ENCODE measurements at regions not wholly inside any gene's neighbourhood (a gene's known extent, or its start where the extent isn't known, plus 50 kb on each side); places are given as distances from the start of the nearest gene placed in this dataset.

DNA sequence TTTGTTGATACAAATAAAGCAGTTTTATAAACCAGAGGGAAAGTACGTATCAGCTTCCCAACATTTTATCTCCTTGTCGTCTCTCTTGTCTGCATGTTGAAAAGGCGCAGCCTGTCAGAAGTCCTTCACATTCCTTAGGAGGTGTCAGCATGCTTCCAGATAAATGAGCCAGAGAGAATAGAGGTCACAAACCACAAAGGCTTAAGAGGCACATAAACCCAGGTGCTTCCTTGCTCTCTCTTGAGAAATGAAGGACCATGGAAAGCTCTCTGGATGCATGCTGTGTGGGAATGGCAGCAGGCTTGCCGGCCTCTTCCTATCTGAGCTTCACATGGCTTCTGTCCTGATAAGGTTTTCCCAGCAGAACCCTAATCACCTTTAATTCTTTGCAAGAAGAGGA lies 448.5 kb downstream of the XPNPEP1 start:
- DNase-seq: no peak

GRCh38 chr10:109474261-109474660 lies 449.1 kb downstream of the XPNPEP1 start:
- no peak for DNase-seq

- no peak for DNase-seq
These were observed 455.8 kb downstream of the XPNPEP1 start for GRCh38 chr10:109467551-109467950.

DNA sequence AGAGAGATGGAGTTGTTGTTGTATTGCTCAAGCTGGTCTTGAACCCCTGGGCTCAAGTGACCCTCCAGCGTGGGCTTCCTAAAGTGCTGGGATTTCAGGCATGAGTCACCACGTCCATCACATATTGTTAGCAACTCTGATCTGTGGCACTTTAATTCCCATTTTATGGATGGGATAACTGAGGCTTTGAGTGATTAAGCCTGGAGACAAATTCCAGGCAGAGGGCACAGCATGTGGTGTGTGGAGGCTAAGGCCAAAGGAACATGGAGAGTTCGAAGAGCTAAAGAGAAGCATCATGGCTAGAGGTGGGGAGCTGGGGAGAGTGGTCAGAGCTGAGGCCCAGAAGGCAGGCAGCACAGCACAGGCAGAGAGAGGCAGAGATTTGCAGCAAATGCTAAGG lies 458.4 kb downstream of the XPNPEP1 start:
- DNase-seq: no peak

GRCh38 chr10:109457302-109457638 lies 466.0 kb downstream of the XPNPEP1 start:
- no peak for DNase-seq

DNA sequence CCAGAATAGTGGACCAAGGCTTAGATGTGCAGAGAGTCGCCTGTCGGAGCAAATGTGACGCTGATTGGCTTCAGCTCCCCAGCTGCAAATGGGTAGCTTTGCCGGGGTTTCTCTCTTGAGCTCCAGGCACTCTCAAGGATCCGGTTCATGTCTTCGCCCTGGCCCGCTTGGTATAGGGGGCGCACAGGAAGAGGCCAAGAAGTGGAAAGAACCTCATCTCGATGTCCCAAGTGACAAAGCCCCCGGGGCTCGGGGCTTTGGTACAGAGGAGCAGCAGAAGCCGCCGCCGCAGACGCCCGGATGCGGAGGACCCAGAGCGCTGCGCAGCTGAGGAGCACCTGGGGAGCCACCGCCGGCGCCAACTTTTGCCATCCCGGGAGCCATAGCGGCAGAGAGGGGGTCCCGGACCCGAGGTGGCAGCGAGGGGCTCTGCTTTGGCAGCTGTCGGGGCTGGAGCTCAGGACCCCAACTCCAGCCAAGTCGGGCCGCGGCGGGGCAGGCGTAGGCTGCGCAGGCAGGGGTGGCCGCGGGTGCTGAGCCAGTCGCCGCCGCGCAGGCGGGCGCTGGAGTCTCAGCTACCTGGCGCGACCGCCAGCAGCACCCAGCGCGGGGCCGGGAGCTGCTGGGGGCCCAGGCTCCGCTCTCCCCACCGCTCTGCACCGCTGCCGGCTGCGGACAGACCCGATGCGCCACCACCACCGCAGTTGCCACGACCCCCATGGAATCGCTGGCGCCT lies 466.6 kb downstream of the XPNPEP1 start:
- no peak for DNase-seq

- no peak for DNase-seq
These were observed 468.6 kb downstream of the XPNPEP1 start for GRCh38 chr10:109454691-109455090.

GRCh38 chr10:109451879-109452278 lies 471.4 kb downstream of the XPNPEP1 start:
- no peak for DNase-seq

DNA sequence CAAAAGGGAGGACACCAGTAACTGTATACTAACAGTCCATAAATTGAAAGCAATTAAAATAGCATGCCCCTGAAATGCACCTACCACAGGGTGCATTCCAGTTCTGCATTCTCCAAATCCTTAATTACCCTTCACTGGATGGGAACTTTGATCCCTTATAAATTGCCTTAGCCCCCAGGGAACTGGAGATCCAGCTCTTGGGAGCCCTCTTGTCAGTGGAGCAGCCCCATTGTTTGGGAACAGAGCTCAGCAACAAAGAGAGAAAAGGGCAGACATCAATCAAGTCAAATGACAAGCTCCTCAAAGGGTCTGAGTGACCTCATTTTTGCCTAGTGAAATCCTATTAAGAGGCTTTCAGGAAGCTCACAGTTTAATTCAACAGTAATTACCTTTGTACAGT lies 472.6 kb downstream of the XPNPEP1 start:
- no peak for DNase-seq

GRCh38 chr10:109433434-109433833 lies 489.9 kb downstream of the XPNPEP1 start:
- no peak for DNase-seq

DNA sequence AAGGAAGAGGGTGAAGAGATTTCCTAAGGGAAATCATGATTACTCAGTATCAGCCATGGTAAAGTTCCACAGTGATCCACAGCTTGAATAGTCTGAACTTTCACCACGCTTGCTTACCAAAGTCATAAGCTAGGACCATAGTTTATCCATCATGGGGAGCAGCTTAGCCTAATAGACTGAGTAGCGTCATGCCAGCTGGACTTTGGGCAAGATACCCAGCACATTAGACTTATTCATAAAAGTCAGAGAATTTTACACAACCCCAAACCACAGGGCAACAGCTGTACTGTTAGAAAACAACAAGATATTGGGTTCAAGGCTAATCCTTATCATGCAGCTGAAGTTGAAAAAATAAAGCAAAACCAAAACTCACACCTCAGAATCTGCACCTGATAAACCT lies 491.0 kb downstream of the XPNPEP1 start:
- DNase-seq: no peak

DNA sequence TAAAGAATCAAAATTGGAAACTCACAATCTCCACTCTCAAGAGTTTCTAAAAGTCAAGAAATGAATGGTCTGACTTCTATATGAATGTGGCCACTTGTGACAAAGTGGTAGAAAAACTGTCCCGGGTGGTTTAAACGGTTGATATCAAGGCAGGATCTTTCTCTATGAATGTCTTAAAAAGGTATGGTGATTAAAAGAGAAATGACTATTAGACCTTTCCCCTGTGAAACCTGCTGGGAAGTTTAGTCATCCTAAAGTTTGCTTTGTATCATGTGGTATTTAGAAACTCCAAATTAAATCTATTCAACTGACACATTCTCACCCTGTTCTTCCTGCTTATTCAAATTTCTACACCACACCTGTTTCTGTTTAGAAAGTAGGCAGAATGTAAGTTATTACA lies 492.5 kb downstream of the XPNPEP1 start:
- DNase-seq: no peak

- no peak for DNase-seq
These were observed 493.1 kb downstream of the XPNPEP1 start for GRCh38 chr10:109430043-109430760.

- DNase-seq: no peak
These were observed 494.4 kb downstream of the XPNPEP1 start for GRCh38 chr10:109428775-109429491.

- DNase-seq: no peak
These were observed 495.9 kb downstream of the XPNPEP1 start for GRCh38 chr10:109427411-109427810.

GRCh38 chr10:109426987-109427386 lies 496.3 kb downstream of the XPNPEP1 start:
- no peak for DNase-seq

DNA sequence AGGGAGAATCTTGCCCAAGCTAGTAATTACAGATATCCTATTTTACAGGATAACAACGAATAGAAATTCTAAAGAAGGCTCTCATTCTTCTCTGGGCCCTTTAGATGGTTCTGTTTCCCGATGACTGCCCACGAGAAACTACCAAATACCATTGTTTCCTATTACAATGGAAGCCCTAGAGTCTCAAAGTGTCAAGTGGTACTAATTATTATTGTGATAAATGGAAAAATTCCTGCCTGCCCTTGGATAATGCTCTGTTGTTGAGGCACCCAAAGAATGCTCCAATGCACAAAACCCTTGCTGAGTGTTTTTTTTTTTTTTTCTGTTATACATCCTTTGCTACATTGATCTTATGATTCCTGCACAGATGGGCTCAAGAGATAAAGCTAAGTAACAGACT lies 504.5 kb downstream of the XPNPEP1 start:
- DNase-seq: no peak

DNA sequence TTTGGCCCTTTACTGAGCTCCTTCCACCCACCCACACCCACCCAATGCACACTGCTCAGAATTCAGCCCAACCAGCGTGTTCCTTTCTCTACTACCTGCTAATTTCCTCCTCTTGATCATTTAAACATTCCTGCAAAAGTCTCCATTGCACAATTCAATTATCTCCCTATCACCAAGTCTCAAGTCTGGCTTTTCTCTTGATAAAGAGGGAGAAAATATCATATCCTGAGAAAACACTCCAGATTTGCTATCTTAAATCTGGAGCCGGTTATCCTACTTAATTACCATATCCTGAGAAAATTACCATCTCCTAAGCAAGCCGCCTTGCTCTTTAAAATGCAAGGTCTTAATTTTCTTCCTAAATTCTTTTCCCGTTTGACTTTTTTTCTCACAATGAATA lies 505.5 kb downstream of the XPNPEP1 start:
- DNase-seq: no peak

DNA sequence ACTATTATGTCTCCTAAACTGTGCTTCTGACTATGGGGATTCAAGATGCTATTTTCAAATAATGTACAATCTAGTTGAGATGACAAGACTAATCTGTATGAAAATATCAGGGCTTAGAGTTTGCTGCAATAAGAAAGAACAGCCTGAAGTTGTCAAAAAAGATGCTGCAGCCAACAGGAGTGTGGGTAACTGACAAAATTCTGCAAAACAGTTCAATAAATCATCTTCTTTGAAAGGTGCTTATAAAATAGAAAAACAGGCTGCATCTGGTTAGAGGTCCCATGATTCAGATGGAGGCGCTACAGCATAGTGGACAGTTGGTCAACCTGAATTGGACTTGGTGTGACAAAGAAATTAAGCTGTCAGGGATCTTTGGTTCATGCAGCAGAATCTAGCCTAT lies 511.0 kb downstream of the XPNPEP1 start:
- no peak for DNase-seq

GRCh38 chr10:109411917-109412316 lies 511.4 kb downstream of the XPNPEP1 start:
- DNase-seq: no peak

- no peak for DNase-seq
These were observed 518.0 kb downstream of the XPNPEP1 start for GRCh38 chr10:109405338-109405737.

GRCh38 chr10:109403551-109403950 lies 519.8 kb downstream of the XPNPEP1 start:
- DNase-seq: no peak

DNA sequence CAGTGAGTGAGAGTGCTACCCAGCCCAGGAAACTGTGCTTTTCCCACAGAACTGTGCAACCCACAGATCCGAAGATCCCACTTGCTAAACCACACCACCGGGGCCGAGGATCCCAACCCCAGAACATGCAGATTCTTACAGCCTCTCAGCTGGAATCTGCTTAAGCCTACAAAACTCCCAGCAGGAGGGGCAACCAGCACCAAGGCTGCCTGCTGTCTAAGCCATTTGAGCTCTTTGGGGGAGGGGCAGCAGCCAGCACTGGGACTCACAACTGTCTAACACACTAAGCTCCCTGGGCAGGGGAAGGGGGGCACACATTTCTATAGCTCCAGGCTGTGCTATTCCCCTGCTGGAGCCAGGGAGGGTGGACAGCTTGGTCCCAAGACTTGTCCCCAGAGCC lies 529.9 kb downstream of the XPNPEP1 start:
- DNase-seq: no peak

DNA sequence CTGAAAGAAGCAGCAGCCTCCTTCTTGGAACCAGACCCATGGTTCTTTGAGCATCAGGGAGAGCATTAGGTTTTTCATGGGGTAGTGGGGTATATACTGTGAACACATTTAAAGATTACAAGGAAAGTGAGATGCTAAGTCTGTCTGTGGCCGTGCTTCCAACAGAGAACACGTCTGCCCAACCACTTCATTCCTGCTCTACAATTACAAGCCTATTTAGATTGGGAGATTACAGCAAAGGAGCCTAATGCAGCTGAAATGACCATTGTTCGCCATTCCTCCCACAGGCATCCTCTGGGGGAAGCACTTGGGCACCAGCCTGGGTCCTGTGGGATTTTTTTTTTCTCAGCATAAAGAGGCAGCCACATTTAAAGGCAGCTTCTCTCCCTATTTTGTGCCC lies 536.4 kb downstream of the XPNPEP1 start:
- DNase-seq: no peak

Measured in stimulated activated CD8-positive, alpha-beta memory T cell treated with anti-CD3 and anti-CD28 coated beads, Interleukin-4, amount 100 ng/mL, for 48 hours (primary cell).